ENCODE measurements at regions not wholly inside any gene's neighbourhood (a gene's known extent, or its start where the extent isn't known, plus 50 kb on each side); places are given as distances from the start of the nearest gene placed in this dataset.

DNA sequence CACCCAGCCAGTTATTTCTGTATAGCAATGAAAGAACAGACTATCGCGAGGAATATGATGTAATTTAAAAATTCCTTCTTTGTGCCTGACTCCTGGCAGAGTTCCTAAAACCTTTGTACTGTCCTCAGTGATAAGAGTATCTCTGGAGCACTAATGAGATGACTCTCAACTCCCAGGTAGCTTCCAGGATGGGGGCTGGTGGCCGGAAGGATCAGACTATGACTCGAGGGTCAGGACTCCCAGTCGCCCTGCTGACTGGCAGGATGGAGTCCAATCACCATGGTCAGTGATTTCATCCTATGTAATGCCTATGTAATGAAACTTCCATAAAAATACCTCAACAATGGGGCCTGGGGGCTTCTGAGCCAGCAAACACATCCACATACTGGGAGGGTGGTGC is 135.1 kb downstream of the SHANK2 start:
- H2BK5ac ChIP-seq (ENCODE audit: low read depth, low read length) = no peak overlapping the region
- no peak for FAIRE-seq
- no peak overlapping the region for H2BK20ac ChIP-seq (ENCODE audit: low read length)
- no peak overlapping the region for H2AFZ ChIP-seq (ENCODE audit: low read length)
- H3K14ac ChIP-seq (ENCODE audit: insufficient read length) = no peak overlapping the region
- ChIA-PET POLR2A (ENCODE audit: partially characterized antibody) (interaction anchor here (0.6 kb wide), 1 partner anchor 17 kb away, joined by 3 read pairs; no protein-coding TSS in a partner anchor), CTCF (ENCODE audit: partially characterized antibody) (interaction anchor here (1.1 to 1.2 kb wide), 2 partner anchors 138 to 302 kb away, joined by 3 read pairs; no protein-coding TSS in a partner anchor)
- no peak overlapping the region for H2BK15ac ChIP-seq (ENCODE audit: low read length)
- no peak overlapping the region for H3K23ac ChIP-seq (ENCODE audit: insufficient read length)
- no peak overlapping the region for H2BK12ac ChIP-seq (ENCODE audit: low read depth, low read length)
- WGBS, 2 experiments (ENCODE audit: extremely low coverage in 1 of 2, insufficient coverage in 1 of 2, insufficient read length in 1 of 2, insufficient replicate concordance in 2 of 2, low coverage in 1 of 2, low lambda C conversion rate in 2 of 2, missing lambda C conversion rate in 1 of 2) = 90% methylated on average over 5 of the region's 5 CpGs; no CpG with 5 or more reads in 1 of the 2 experiments
- no peaks in the 10 kb centered on the region for H3K23me2 ChIP-seq (ENCODE audit: low read depth, low read length)
- H3K27me3 ChIP-seq (replicated peaks in 1 of 4; ENCODE audit: control insufficient read depth in 3 of 4, extremely low read depth in 1 of 4, insufficient read depth in 3 of 4, low read length in 3 of 4) = no peaks in the 10 kb centered on the region
- H3K4ac ChIP-seq (replicated peaks; ENCODE audit: insufficient read length, low read depth, low read length) = no peak overlapping the region
- no peak for DNase-seq (ENCODE audit: low read depth in 1 of 2, low spot score in 2 of 2)
- H4K5ac ChIP-seq (ENCODE audit: insufficient read length, low read depth, low read length) = no peak overlapping the region
- no peak overlapping the region for H3K4me2 ChIP-seq (ENCODE audit: insufficient read depth in 1 of 2, low read depth in 2 of 2, low read length in 2 of 2)
- H3K18ac ChIP-seq (ENCODE audit: extremely low read depth, low read length) = no peak overlapping the region
- no peak overlapping the region for H3K9ac ChIP-seq (replicated peaks in 1 of 4; ENCODE audit: extremely low read depth in 1 of 4, low read depth in 3 of 4, low read length in 3 of 4)
- no peak overlapping the region for H2BK120ac ChIP-seq (replicated peaks; ENCODE audit: low read depth, low read length)
- no peak overlapping the region for H4K91ac ChIP-seq (replicated peaks; ENCODE audit: insufficient read length, low read length)
- H3K56ac ChIP-seq (replicated peaks; ENCODE audit: insufficient read length, low read depth, low read length) = no peak overlapping the region
- peaks cover 1 to 2% of the 10 kb centered on the region in 2 experiments for H4K20me1 ChIP-seq (replicated peaks in 1 of 2; ENCODE audit: control insufficient read depth in 1 of 2, insufficient read depth in 2 of 2, low read length in 2 of 2)
- H3K4me3 ChIP-seq (ENCODE audit: extremely low read depth in 1 of 4, insufficient read depth in 2 of 4, low read depth in 3 of 4, low read length in 4 of 4) = no peak overlapping the region
- no peaks in the 10 kb centered on the region for H3K9me3 ChIP-seq (ENCODE audit: insufficient read depth in 2 of 2, low read depth in 1 of 2, low read length in 1 of 2)
- H4K8ac ChIP-seq (ENCODE audit: extremely low read depth, insufficient read depth, low read length) = no peak overlapping the region
- peaks cover 0 to 6% of the 10 kb centered on the region in 2 experiments; a peak in 2 of 4 replicates for H3K79me2 ChIP-seq (ENCODE audit: control insufficient read depth in 1 of 2, insufficient read depth in 2 of 2, low read length in 2 of 2)
- TF ChIP-seq SP1 (IDR thresholded peaks at IDR 0.05; ENCODE audit: low read depth, low read length) (no peak), YY1 (IDR thresholded peaks at IDR 0.05; ENCODE audit: low read depth, low read length) (no peak), NRF1 (IDR thresholded peaks at IDR 0.05; ENCODE audit: low read depth, low read length) (no peak), RBBP5 (IDR thresholded peaks at IDR 0.05; ENCODE audit: borderline replicate concordance, low read depth, low read length) (no peak), HDAC2 (IDR thresholded peaks at IDR 0.05; ENCODE audit: borderline replicate concordance in 1 of 2, low read depth in 2 of 2, low read length in 2 of 2) (no peak), SIN3A (conservative IDR thresholded peaks at IDR 0.05 in 1 of 2, IDR thresholded peaks at IDR 0.05 in 1 of 2; ENCODE audit: low read depth in 1 of 2, low read length in 2 of 2) (no peak), POU5F1 (IDR thresholded peaks at IDR 0.05; ENCODE audit: low read depth, low read length) (no peak), GTF2F1 (IDR thresholded peaks at IDR 0.05; ENCODE audit: borderline replicate concordance, low read depth, low read length) (no peak)
- TF ChIP-seq, protein P1, sequence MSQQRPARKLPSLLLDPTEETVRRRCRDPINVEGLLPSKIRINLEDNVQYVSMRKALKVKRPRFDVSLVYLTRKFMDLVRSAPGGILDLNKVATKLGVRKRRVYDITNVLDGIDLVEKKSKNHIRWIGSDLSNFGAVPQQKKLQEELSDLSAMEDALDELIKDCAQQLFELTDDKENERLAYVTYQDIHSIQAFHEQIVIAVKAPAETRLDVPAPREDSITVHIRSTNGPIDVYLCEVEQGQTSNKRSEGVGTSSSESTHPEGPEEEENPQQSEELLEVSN (IDR thresholded peaks at IDR 0.05) = no peak
- H3K79me1 ChIP-seq (ENCODE audit: low read depth, low read length) = no peaks in the 10 kb centered on the region; the same call in none of the 2 replicates
- H3K27ac ChIP-seq (ENCODE audit: low read depth, low read length) = no peak overlapping the region
- H3K36me3 ChIP-seq (ENCODE audit: control insufficient read depth in 2 of 4, insufficient read depth in 4 of 4, low read length in 3 of 4) = peaks cover 0 to 6% (median 0%) of the 10 kb centered on the region in 4 experiments; a peak in 1 of 8 replicates
- no peak overlapping the region for H2AK5ac ChIP-seq (ENCODE audit: low read depth, low read length)
- H3K4me1 ChIP-seq (replicated peaks in 1 of 4; ENCODE audit: control insufficient read depth in 3 of 4, insufficient read depth in 4 of 4, low read length in 3 of 4) = peaks cover 0 to 13% (median 9%) of the 10 kb centered on the region in 4 experiments; a peak in 6 of 7 replicates

Measured in H1 (cell line).